ENCODE measurements at regions not wholly inside any gene's neighbourhood (a gene's known extent, or its start where the extent isn't known, plus 50 kb on each side); places are given as distances from the start of the nearest gene placed in this dataset.

DNA sequence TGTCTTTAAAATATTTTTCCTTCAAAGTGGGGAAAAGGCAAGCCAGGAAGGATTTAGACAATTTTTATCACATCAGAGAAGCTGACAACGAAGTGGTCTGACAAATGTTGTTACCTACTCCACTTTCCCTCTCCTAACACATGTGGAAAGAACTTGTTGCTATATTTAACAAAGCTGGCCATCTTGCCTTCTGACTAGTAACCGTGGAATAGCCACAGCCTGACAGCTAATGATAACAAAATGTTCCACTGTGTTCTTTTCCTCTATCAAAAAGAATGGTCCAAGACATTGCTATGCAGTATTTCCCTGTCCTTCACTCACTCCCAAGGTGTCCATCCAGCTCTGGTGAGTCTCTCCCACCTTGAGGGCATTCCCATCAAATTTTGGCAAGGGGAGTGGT lies 481.4 kb upstream of the THBS1 start:
- TF ChIP-seq EZH2phosphoT487 (IDR thresholded peaks at IDR 0.05; ENCODE audit: borderline replicate concordance, low read depth, low read length): no peak
- no peak for TF ChIP-seq CTCF (conservative IDR thresholded peaks at IDR 0.05; ENCODE audit: low read length)

Data from OCI-LY7 (cell line).